ENCODE measurements at regions not wholly inside any gene's neighbourhood (a gene's known extent, or its start where the extent isn't known, plus 50 kb on each side); places are given as distances from the start of the nearest gene placed in this dataset.
A peak's percentile ranks its signal among the peaks of the same experiment; 100 is the strongest.

GRCh38 chrX:88526385-88526784, 220.6 kb upstream of the CPXCR1 start:
- H3K27me3 ChIP-seq (ENCODE audit: control insufficient read depth, insufficient read depth, low read length): no peaks in the 10 kb centered on the region
- H3K4me3 ChIP-seq (ENCODE audit: low read depth, low read length): no peak overlapping the region

GRCh38 chrX:88558421-88558820, 188.6 kb upstream of the CPXCR1 start:
- peaks cover 6% of the 10 kb centered on the region for H3K4me1 ChIP-seq (ENCODE audit: control insufficient read depth, insufficient read depth, low read length)
- no peaks in the 10 kb centered on the region for H3K36me3 ChIP-seq (ENCODE audit: control insufficient read depth, insufficient read depth, low read length)
- H3K9me3 ChIP-seq (ENCODE audit: control insufficient read depth, insufficient read depth, low read depth, low read length): peaks cover 3% of the 10 kb centered on the region; the same call in 1 of the 2 replicates
- no peak overlapping the region for H3K4me3 ChIP-seq (ENCODE audit: low read depth, low read length)
- no peak overlapping the region for H3K27ac ChIP-seq (ENCODE audit: low read depth, low read length)
- H3K9ac ChIP-seq (ENCODE audit: low read length): no peak overlapping the region
- no peaks in the 10 kb centered on the region; the same call in 1 of the 2 replicates for H3K27me3 ChIP-seq (ENCODE audit: control insufficient read depth, insufficient read depth, low read length)

More at GRCh38 chrX:88526385-88526784, 220.6 kb upstream of the CPXCR1 start:
- Histone ChIP-seq H3K36me3 (ENCODE audit: control insufficient read depth, insufficient read depth, low read length) (no peaks in the 10 kb centered on the region), H3K9ac (ENCODE audit: low read length) (no peak overlapping the region), H3K9me3 (ENCODE audit: control insufficient read depth, insufficient read depth, low read depth, low read length) (peaks cover 9% of the 10 kb centered on the region), H3K27ac (ENCODE audit: low read depth, low read length) (no peak overlapping the region), H3K4me1 (ENCODE audit: control insufficient read depth, insufficient read depth, low read length) (no peaks in the 10 kb centered on the region)

- Histone ChIP-seq H3K36me3 (ENCODE audit: control insufficient read depth, insufficient read depth, low read length) (no peaks in the 10 kb centered on the region), H3K9ac (ENCODE audit: low read length) (no peak overlapping the region), H3K27ac (ENCODE audit: low read depth, low read length) (peak overlapping the region; percentile 59; the same call in 1 of the 2 replicates), H3K4me1 (ENCODE audit: control insufficient read depth, insufficient read depth, low read length) (peaks cover 6% of the 10 kb centered on the region), H3K4me3 (ENCODE audit: low read depth, low read length) (no peak overlapping the region), H3K9me3 (ENCODE audit: control insufficient read depth, insufficient read depth, low read depth, low read length) (peaks cover 6% of the 10 kb centered on the region; the same call in 1 of the 2 replicates), H3K27me3 (ENCODE audit: control insufficient read depth, insufficient read depth, low read length) (no peaks in the 10 kb centered on the region; the same call in 1 of the 2 replicates)
These were observed 186.2 kb upstream of the CPXCR1 start for GRCh38 chrX:88560673-88561330.

GRCh38 chrX:88584283-88584682, 162.7 kb upstream of the CPXCR1 start:
- Histone ChIP-seq H3K4me1 (ENCODE audit: control insufficient read depth, insufficient read depth, low read length) (no peaks in the 10 kb centered on the region), H3K9me3 (ENCODE audit: control insufficient read depth, insufficient read depth, low read depth, low read length) (0 out of 2 replicates have a peak, but pooled peaks cover 3% of the 10 kb centered on the region), H3K9ac (ENCODE audit: low read length) (no peak overlapping the region), H3K27ac (ENCODE audit: low read depth, low read length) (no peak overlapping the region), H3K4me3 (ENCODE audit: low read depth, low read length) (no peak overlapping the region), H3K27me3 (ENCODE audit: control insufficient read depth, insufficient read depth, low read length) (no peaks in the 10 kb centered on the region), H3K36me3 (ENCODE audit: control insufficient read depth, insufficient read depth, low read length) (no peaks in the 10 kb centered on the region)

GRCh38 chrX:88586317-88586716, 160.7 kb upstream of the CPXCR1 start:
- Histone ChIP-seq H3K27ac (ENCODE audit: low read depth, low read length) (no peak overlapping the region), H3K36me3 (ENCODE audit: control insufficient read depth, insufficient read depth, low read length) (no peaks in the 10 kb centered on the region), H3K4me3 (ENCODE audit: low read depth, low read length) (no peak overlapping the region), H3K9me3 (ENCODE audit: control insufficient read depth, insufficient read depth, low read depth, low read length) (0 out of 2 replicates have a peak, but pooled peaks cover 3% of the 10 kb centered on the region), H3K9ac (ENCODE audit: low read length) (no peak overlapping the region), H3K4me1 (ENCODE audit: control insufficient read depth, insufficient read depth, low read length) (no peaks in the 10 kb centered on the region), H3K27me3 (ENCODE audit: control insufficient read depth, insufficient read depth, low read length) (no peaks in the 10 kb centered on the region)

- H3K27me3 ChIP-seq (ENCODE audit: control insufficient read depth, insufficient read depth, low read length): no peaks in the 10 kb centered on the region
- no peaks in the 10 kb centered on the region for H3K4me1 ChIP-seq (ENCODE audit: control insufficient read depth, insufficient read depth, low read length)
- H3K9me3 ChIP-seq (ENCODE audit: control insufficient read depth, insufficient read depth, low read depth, low read length): peaks cover 15% of the 10 kb centered on the region
- no peak overlapping the region for H3K9ac ChIP-seq (ENCODE audit: low read length)
- no peak overlapping the region for H3K4me3 ChIP-seq (ENCODE audit: low read depth, low read length)
- no peak overlapping the region for H3K27ac ChIP-seq (ENCODE audit: low read depth, low read length)
- H3K36me3 ChIP-seq (ENCODE audit: control insufficient read depth, insufficient read depth, low read length): no peaks in the 10 kb centered on the region
These were observed 143.8 kb upstream of the CPXCR1 start for GRCh38 chrX:88603237-88603636.

GRCh38 chrX:88604433-88605221, 142.4 kb upstream of the CPXCR1 start:
- no peak overlapping the region for H3K27ac ChIP-seq (ENCODE audit: low read depth, low read length)
- no peaks in the 10 kb centered on the region for H3K4me1 ChIP-seq (ENCODE audit: control insufficient read depth, insufficient read depth, low read length)
- no peak overlapping the region for H3K4me3 ChIP-seq (ENCODE audit: low read depth, low read length)
- H3K36me3 ChIP-seq (ENCODE audit: control insufficient read depth, insufficient read depth, low read length): no peaks in the 10 kb centered on the region
- no peaks in the 10 kb centered on the region for H3K27me3 ChIP-seq (ENCODE audit: control insufficient read depth, insufficient read depth, low read length)
- peaks cover 4% of the 10 kb centered on the region for H3K9me3 ChIP-seq (ENCODE audit: control insufficient read depth, insufficient read depth, low read depth, low read length)
- no peak overlapping the region for H3K9ac ChIP-seq (ENCODE audit: low read length)

GRCh38 chrX:88605222-88605583, 141.8 kb upstream of the CPXCR1 start:
- Histone ChIP-seq H3K4me3 (ENCODE audit: low read depth, low read length) (no peak overlapping the region), H3K36me3 (ENCODE audit: control insufficient read depth, insufficient read depth, low read length) (no peaks in the 10 kb centered on the region)

GRCh38 chrX:88612870-88613329, 134.1 kb upstream of the CPXCR1 start:
- H3K36me3 ChIP-seq (ENCODE audit: control insufficient read depth, insufficient read depth, low read length): no peaks in the 10 kb centered on the region
- no peak overlapping the region for H3K27ac ChIP-seq (ENCODE audit: low read depth, low read length)
- H3K9ac ChIP-seq (ENCODE audit: low read length): no peak overlapping the region
- no peaks in the 10 kb centered on the region for H3K27me3 ChIP-seq (ENCODE audit: control insufficient read depth, insufficient read depth, low read length)
- H3K9me3 ChIP-seq (ENCODE audit: control insufficient read depth, insufficient read depth, low read depth, low read length): no peaks in the 10 kb centered on the region
- H3K4me3 ChIP-seq (ENCODE audit: low read depth, low read length): peak overlapping the region; percentile 17
- peaks cover 5% of the 10 kb centered on the region; the same call in 1 of the 2 replicates for H3K4me1 ChIP-seq (ENCODE audit: control insufficient read depth, insufficient read depth, low read length)

More at GRCh38 chrX:88605222-88605583, 141.8 kb upstream of the CPXCR1 start:
- H3K27me3 ChIP-seq (ENCODE audit: control insufficient read depth, insufficient read depth, low read length): no peaks in the 10 kb centered on the region
- H3K4me1 ChIP-seq (ENCODE audit: control insufficient read depth, insufficient read depth, low read length): no peaks in the 10 kb centered on the region
- H3K27ac ChIP-seq (ENCODE audit: low read depth, low read length): no peak overlapping the region
- no peak overlapping the region for H3K9ac ChIP-seq (ENCODE audit: low read length)
- no peaks in the 10 kb centered on the region for H3K9me3 ChIP-seq (ENCODE audit: control insufficient read depth, insufficient read depth, low read depth, low read length)

GRCh38 chrX:88613338-88613737, 133.7 kb upstream of the CPXCR1 start:
- Histone ChIP-seq H3K9ac (ENCODE audit: low read length) (no peak overlapping the region), H3K4me3 (ENCODE audit: low read depth, low read length) (peak overlapping the region; percentile 17), H3K9me3 (ENCODE audit: control insufficient read depth, insufficient read depth, low read depth, low read length) (no peaks in the 10 kb centered on the region)

GRCh38 chrX:88621278-88621677, 125.7 kb upstream of the CPXCR1 start:
- Histone ChIP-seq H3K9ac (ENCODE audit: low read length) (no peak overlapping the region), H3K27me3 (ENCODE audit: control insufficient read depth, insufficient read depth, low read length) (no peaks in the 10 kb centered on the region), H3K27ac (ENCODE audit: low read depth, low read length) (no peak overlapping the region), H3K4me1 (ENCODE audit: control insufficient read depth, insufficient read depth, low read length) (no peaks in the 10 kb centered on the region), H3K36me3 (ENCODE audit: control insufficient read depth, insufficient read depth, low read length) (no peaks in the 10 kb centered on the region), H3K9me3 (ENCODE audit: control insufficient read depth, insufficient read depth, low read depth, low read length) (no peaks in the 10 kb centered on the region), H3K4me3 (ENCODE audit: low read depth, low read length) (no peak overlapping the region)

More at GRCh38 chrX:88613338-88613737, 133.7 kb upstream of the CPXCR1 start:
- peaks cover 5% of the 10 kb centered on the region; the same call in 1 of the 2 replicates for H3K4me1 ChIP-seq (ENCODE audit: control insufficient read depth, insufficient read depth, low read length)
- no peak overlapping the region for H3K27ac ChIP-seq (ENCODE audit: low read depth, low read length)
- no peaks in the 10 kb centered on the region for H3K27me3 ChIP-seq (ENCODE audit: control insufficient read depth, insufficient read depth, low read length)
- H3K36me3 ChIP-seq (ENCODE audit: control insufficient read depth, insufficient read depth, low read length): no peaks in the 10 kb centered on the region

All from HUES6 (cell line).